ENCODE measurements at regions not wholly inside any gene's neighbourhood (a gene's known extent, or its start where the extent isn't known, plus 50 kb on each side); places are given as distances from the start of the nearest gene placed in this dataset.

DNA sequence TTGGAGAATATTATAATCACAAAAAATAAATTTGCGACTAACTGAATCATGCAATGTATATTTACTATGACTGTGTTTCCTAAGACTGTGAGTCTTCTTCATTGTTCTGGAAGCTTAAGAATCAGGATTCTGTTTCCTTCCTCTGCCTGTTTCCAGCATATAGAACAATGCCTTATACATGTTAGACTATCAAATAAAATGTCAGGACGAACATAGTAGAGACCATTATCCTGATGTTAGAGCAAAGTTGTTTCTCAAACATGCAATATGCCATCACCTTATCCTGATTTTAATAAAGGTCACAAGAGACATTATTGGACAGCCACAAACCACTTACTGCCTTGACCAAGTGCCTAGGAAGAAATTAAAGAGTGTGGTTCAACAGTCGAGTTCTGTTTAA is 457.4 kb upstream of the AGTR1 start:
- FAIRE-seq = no peak
- Histone ChIP-seq H3K79me2 (ENCODE audit: insufficient read depth, low read length) (no peaks in the 10 kb centered on the region), H4K20me1 (ENCODE audit: insufficient read depth, low read length) (no peaks in the 10 kb centered on the region), H3K9ac (ENCODE audit: low read length) (no peak overlapping the region), H2AFZ (ENCODE audit: low read depth, low read length) (no peak overlapping the region), H3K4me2 (ENCODE audit: low read length) (no peak overlapping the region), H3K4me3 (ENCODE audit: insufficient read depth, low read depth, low read length) (no peak overlapping the region), H3K27me3 (ENCODE audit: insufficient read depth, low read length) (no peaks in the 10 kb centered on the region), H3K9me3 (ENCODE audit: insufficient read depth, low read depth, low read length) (no peaks in the 10 kb centered on the region), H3K4me1 (ENCODE audit: insufficient read depth, low read length) (no peaks in the 10 kb centered on the region), H3K36me3 (ENCODE audit: insufficient read depth, low read length) (no peaks in the 10 kb centered on the region), H3K27ac (ENCODE audit: low read depth, low read length) (no peak overlapping the region)
- Mint-ChIP-seq H3K27me3 (ENCODE audit: low read depth, unreplicated experiment) (no peaks in the 10 kb centered on the region), H3K4me1 (ENCODE audit: low read depth, unreplicated experiment) (no peaks in the 10 kb centered on the region), H3K36me3 (ENCODE audit: low read depth, unreplicated experiment) (no peaks in the 10 kb centered on the region), H3K27ac (ENCODE audit: unreplicated experiment) (no peak overlapping the region), H3K9me3 (ENCODE audit: unreplicated experiment) (no peaks in the 10 kb centered on the region), H3K4me3 (ENCODE audit: unreplicated experiment) (no peak overlapping the region)
- DNase-seq (ENCODE audit: low read depth) = no peak
- no peak for TF ChIP-seq EZH2 (IDR thresholded peaks at IDR 0.05; ENCODE audit: insufficient read depth, low read length)
- TF ChIP-seq, protein P1, sequence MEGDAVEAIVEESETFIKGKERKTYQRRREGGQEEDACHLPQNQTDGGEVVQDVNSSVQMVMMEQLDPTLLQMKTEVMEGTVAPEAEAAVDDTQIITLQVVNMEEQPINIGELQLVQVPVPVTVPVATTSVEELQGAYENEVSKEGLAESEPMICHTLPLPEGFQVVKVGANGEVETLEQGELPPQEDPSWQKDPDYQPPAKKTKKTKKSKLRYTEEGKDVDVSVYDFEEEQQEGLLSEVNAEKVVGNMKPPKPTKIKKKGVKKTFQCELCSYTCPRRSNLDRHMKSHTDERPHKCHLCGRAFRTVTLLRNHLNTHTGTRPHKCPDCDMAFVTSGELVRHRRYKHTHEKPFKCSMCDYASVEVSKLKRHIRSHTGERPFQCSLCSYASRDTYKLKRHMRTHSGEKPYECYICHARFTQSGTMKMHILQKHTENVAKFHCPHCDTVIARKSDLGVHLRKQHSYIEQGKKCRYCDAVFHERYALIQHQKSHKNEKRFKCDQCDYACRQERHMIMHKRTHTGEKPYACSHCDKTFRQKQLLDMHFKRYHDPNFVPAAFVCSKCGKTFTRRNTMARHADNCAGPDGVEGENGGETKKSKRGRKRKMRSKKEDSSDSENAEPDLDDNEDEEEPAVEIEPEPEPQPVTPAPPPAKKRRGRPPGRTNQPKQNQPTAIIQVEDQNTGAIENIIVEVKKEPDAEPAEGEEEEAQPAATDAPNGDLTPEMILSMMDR (IDR thresholded peaks at IDR 0.05; ENCODE audit: insufficient read depth, low read depth, low read length) = no peak

DNA sequence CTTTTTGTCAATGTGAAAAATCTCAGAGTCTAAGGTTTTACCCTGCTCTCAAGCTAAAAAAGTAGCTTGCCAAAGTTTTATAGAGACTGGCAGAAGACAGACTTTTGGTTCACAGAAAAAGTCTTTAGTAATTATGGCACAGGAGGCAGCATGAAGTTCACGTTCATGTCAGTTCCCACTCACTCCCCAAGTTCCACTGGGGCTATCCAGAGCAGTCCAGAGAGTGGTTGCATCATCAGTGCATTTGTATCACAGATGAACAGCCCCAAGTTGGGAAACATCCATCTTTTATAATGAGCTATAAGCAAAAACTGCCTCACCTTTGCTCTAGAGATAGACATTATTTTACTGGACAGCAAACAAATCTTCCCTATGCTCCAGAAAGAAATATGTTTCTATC is 454.1 kb upstream of the AGTR1 start:
- no peaks in the 10 kb centered on the region for H3K9me3 Mint-ChIP-seq (ENCODE audit: unreplicated experiment)
- Histone ChIP-seq H2AFZ (ENCODE audit: low read depth, low read length) (no peak overlapping the region), H4K20me1 (ENCODE audit: insufficient read depth, low read length) (no peaks in the 10 kb centered on the region), H3K9me3 (ENCODE audit: insufficient read depth, low read depth, low read length) (no peaks in the 10 kb centered on the region), H3K79me2 (ENCODE audit: insufficient read depth, low read length) (no peaks in the 10 kb centered on the region), H3K4me1 (ENCODE audit: insufficient read depth, low read length) (no peaks in the 10 kb centered on the region), H3K9ac (ENCODE audit: low read length) (no peak overlapping the region), H3K4me2 (ENCODE audit: low read length) (no peak overlapping the region), H3K27me3 (ENCODE audit: insufficient read depth, low read length) (no peaks in the 10 kb centered on the region), H3K4me3 (ENCODE audit: insufficient read depth, low read depth, low read length) (no peak overlapping the region), H3K27ac (ENCODE audit: low read depth, low read length) (no peak overlapping the region), H3K36me3 (ENCODE audit: insufficient read depth, low read length) (no peaks in the 10 kb centered on the region)
- no peaks in the 10 kb centered on the region for H3K4me1 Mint-ChIP-seq (ENCODE audit: low read depth, unreplicated experiment)
- TF ChIP-seq, protein P1 (IDR thresholded peaks at IDR 0.05; ENCODE audit: insufficient read depth, low read depth, low read length) = no peak
- no peak for TF ChIP-seq EZH2 (IDR thresholded peaks at IDR 0.05; ENCODE audit: insufficient read depth, low read length)
- H3K27me3 Mint-ChIP-seq (ENCODE audit: low read depth, unreplicated experiment) = no peaks in the 10 kb centered on the region
- H3K36me3 Mint-ChIP-seq (ENCODE audit: low read depth, unreplicated experiment) = no peaks in the 10 kb centered on the region
- no peak overlapping the region for H3K4me3 Mint-ChIP-seq (ENCODE audit: unreplicated experiment)
- DNase-seq (ENCODE audit: low read depth) (no peak), FAIRE-seq (no peak)
- H3K27ac Mint-ChIP-seq (ENCODE audit: unreplicated experiment) = no peak overlapping the region

DNA sequence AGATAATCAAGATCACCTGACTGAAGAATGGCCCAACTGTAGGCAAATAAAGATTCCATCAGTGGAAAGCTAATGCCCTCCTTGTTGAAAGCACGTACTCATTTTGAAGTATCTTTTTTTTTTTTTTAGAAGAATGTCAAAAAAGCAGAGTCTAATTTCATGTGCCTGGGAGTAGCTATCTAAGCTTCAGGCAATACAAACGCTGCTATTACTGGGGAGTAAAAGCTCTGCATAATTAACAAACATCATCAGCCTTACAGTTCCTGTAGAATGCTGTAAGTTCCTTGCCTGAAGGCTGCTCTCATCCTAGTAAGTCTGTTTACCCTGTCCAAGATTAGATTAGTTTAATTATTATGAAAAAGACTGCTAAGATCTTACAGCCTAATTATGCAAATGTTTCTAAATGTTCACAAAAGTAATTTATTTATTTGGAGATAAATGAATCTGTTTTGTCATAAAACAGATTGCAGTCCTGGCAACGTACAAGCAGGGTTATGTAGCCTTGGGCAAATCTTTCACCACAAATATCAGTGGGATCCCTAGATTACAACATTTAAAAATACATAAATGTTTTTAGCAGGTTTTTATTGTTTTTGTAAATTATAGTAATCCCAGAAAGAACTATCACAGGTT is 451.3 kb upstream of the AGTR1 start:
- Mint-ChIP-seq H3K36me3 (ENCODE audit: low read depth, unreplicated experiment) (no peaks in the 10 kb centered on the region), H3K27ac (ENCODE audit: unreplicated experiment) (no peak overlapping the region), H3K27me3 (ENCODE audit: low read depth, unreplicated experiment) (no peaks in the 10 kb centered on the region), H3K9me3 (ENCODE audit: unreplicated experiment) (no peaks in the 10 kb centered on the region), H3K4me1 (ENCODE audit: low read depth, unreplicated experiment) (no peaks in the 10 kb centered on the region), H3K4me3 (ENCODE audit: unreplicated experiment) (no peak overlapping the region)
- H3K4me1 ChIP-seq (ENCODE audit: insufficient read depth, low read length) = no peaks in the 10 kb centered on the region
- H3K27me3 ChIP-seq (ENCODE audit: insufficient read depth, low read length) = no peaks in the 10 kb centered on the region
- no peak overlapping the region for H3K27ac ChIP-seq (ENCODE audit: low read depth, low read length)
- no peaks in the 10 kb centered on the region for H4K20me1 ChIP-seq (ENCODE audit: insufficient read depth, low read length)
- H3K9ac ChIP-seq (ENCODE audit: low read length) = no peak overlapping the region
- H3K4me3 ChIP-seq (ENCODE audit: insufficient read depth, low read depth, low read length) = no peak overlapping the region
- H3K9me3 ChIP-seq (ENCODE audit: insufficient read depth, low read depth, low read length) = no peaks in the 10 kb centered on the region
- H2AFZ ChIP-seq (ENCODE audit: low read depth, low read length) = no peak overlapping the region
- H3K36me3 ChIP-seq (ENCODE audit: insufficient read depth, low read length) = no peaks in the 10 kb centered on the region
- no peaks in the 10 kb centered on the region for H3K79me2 ChIP-seq (ENCODE audit: insufficient read depth, low read length)
- FAIRE-seq (no peak), DNase-seq (ENCODE audit: low read depth) (no peak)
- no peak for TF ChIP-seq EZH2 (IDR thresholded peaks at IDR 0.05; ENCODE audit: insufficient read depth, low read length)
- TF ChIP-seq, protein P1 (IDR thresholded peaks at IDR 0.05; ENCODE audit: insufficient read depth, low read depth, low read length) = no peak
- H3K4me2 ChIP-seq (ENCODE audit: low read length) = no peak overlapping the region
